Neural progenitor cell (in vitro differentiated cells): ENCODE measurements at regions not wholly inside any gene's neighbourhood (a gene's known extent, or its start where the extent isn't known, plus 50 kb on each side); places are given as distances from the start of the nearest gene placed in this dataset.
"Not testable (repeated sequence)": the region's sequence is repeated elsewhere in the genome, so short reads cannot be mapped to it uniquely, and the experiment has no call there.

Experiments
- DNase-seq: peaks from one replicate; pipeline ENCODE4 v3.0.0-alpha.2; 2016; ENCODE audit warnings: low spot score
- H2AFZ ChIP-seq: fragments of 200-600 bp; sonication (generic); replicated peaks from 2 replicates; pipeline ENCODE4 v1.6.1; 2016; ENCODE audit warnings: antibody characterized with exemption
- H3F3A ChIP-seq: fragments of 200-600 bp; sonication (generic); 2 replicates; pipeline ENCODE4 v1.6.1; 2016; ENCODE audit warnings: antibody characterized with exemption, low read depth
- H3K27ac ChIP-seq: fragments of 200-600 bp; sonication (generic); 2 replicates; pipeline ENCODE4 v1.5.1; 2016; ENCODE audit warnings: mild to moderate bottlenecking
- H3K27me3 ChIP-seq: fragments of 200-600 bp; sonication (generic); 2 replicates; pipeline ENCODE4 v1.6.1; 2016; ENCODE audit warnings: mild to moderate bottlenecking, moderate library complexity
- H3K36me3 ChIP-seq: fragments of 200-600 bp; sonication (generic); 2 replicates; pipeline ENCODE4 v1.5.1; 2016
- H3K4me1 ChIP-seq: fragments of 200-600 bp; sonication (generic); 2 replicates; pipeline ENCODE4 v1.6.1; 2016; ENCODE audit warnings: mixed run types
- H3K4me2 ChIP-seq: fragments of 200-600 bp; sonication (generic); 2 replicates; pipeline ENCODE4 v1.6.1; 2016
- H3K4me3 ChIP-seq: fragments of 200-600 bp; sonication (generic); 2 replicates; pipeline ENCODE4 v1.5.1; 2016
- H3K79me2 ChIP-seq: fragments of 200-600 bp; sonication (generic); 2 replicates; pipeline ENCODE4 v1.6.1; 2016; ENCODE audit warnings: low read depth
- H3K9ac ChIP-seq: fragments of 200-600 bp; sonication (generic); 2 replicates; pipeline ENCODE4 v1.6.1; 2016
- H3K9me3 ChIP-seq: fragments of 200-600 bp; sonication (generic); 2 replicates; pipeline ENCODE4 v1.5.1; 2016; ENCODE audit warnings: low read depth
- H4K20me1 ChIP-seq: fragments of 200-600 bp; sonication (generic); 2 replicates; pipeline ENCODE4 v1.6.1; 2016; ENCODE audit warnings: low read depth
- H3K27ac Mint-ChIP-seq: 3 replicates; pipeline ENCODE4 v1.8.0; 2021; ENCODE audit warnings: mixed read lengths
- H3K27me3 Mint-ChIP-seq: 2 replicates; pipeline ENCODE4 v1.8.0; 2022; ENCODE audit warnings: low read depth, mild to moderate bottlenecking, inconsistent platforms, moderate library complexity, mixed read lengths; ENCODE audit not compliant: insufficient read depth
- H3K36me3 Mint-ChIP-seq: 3 replicates; pipeline ENCODE4 v1.8.0; 2021; ENCODE audit warnings: mixed read lengths
- H3K4me1 Mint-ChIP-seq: 3 replicates; pipeline ENCODE4 v1.8.0; 2021; ENCODE audit warnings: mixed read lengths
- H3K4me3 Mint-ChIP-seq: 3 replicates; pipeline ENCODE4 v1.8.0; 2021; ENCODE audit warnings: mild to moderate bottlenecking, moderate library complexity, mixed read lengths
- H3K9me3 Mint-ChIP-seq: 3 replicates; pipeline ENCODE4 v1.8.0; 2020; ENCODE audit warnings: mixed read lengths
- EZH2 ChIP-seq: fragments of 200-600 bp; sonication (generic); IDR thresholded peaks from 2 replicates; pipeline ENCODE4 v1.6.1; 2017; ENCODE audit warnings: antibody characterized with exemption, mild to moderate bottlenecking, moderate library complexity
- EZH2phosphoT487 ChIP-seq: fragments of 200-600 bp; sonication (generic); IDR thresholded peaks from 2 replicates; pipeline ENCODE4 v1.6.1; 2017; ENCODE audit warnings: antibody characterized with exemption
- TF ChIP-seq, protein P1 (sequence below): fragments of 200-600 bp; sonication (generic); IDR thresholded peaks from 2 replicates; pipeline ENCODE4 v1.5.1; 2017; ENCODE audit warnings: antibody characterized with exemption, mild to moderate bottlenecking

DNA sequence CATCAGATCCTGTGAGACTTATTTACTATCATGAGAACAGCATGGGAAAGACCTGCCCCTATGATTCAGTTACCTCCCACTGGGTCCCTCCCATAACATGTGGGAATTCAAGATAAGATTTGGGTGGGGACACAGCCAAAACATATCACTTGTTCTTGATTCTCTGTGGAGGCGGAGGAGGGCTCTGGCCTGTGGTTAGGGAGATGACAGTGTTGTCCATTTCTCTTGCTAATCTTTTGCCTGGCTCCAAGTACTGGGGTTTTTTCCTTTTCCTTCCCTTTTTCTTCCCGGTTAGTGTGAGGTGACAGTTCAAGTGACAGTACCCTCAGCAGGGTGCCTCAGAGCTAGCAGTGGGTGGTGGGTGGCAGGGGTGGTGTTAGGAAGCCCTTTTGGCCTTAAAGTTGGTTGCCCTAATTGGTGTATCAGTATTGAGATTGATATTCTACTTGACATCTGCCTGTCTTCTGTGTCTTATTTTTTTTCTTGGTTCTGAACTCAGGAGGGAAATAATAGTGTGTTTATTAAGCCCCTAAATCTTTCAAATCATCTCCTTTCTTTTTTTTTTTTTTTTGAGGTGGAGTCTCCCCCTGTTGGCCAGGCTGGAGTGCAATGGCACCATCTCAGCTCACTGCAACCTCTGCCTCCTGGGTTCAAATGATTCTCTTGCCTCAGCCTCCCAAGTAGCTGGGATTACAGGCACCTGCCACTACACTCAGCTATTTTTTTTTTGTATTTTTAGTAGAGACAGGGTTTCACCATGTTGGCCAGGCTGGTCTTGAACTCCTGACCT, 192.0 kb downstream of the ASB1 start:
- not testable (repeated sequence) for H3K27ac ChIP-seq, H2AFZ ChIP-seq, H3K9ac ChIP-seq, H3K9me3 ChIP-seq, H4K20me1 ChIP-seq, H3F3A ChIP-seq, DNase-seq, H3K9me3 Mint-ChIP-seq, H3K79me2 ChIP-seq, H3K36me3 ChIP-seq, H3K27me3 Mint-ChIP-seq, H3K27ac Mint-ChIP-seq, H3K4me1 Mint-ChIP-seq, H3K4me3 ChIP-seq, H3K4me3 Mint-ChIP-seq, H3K36me3 Mint-ChIP-seq, H3K4me2 ChIP-seq, H3K27me3 ChIP-seq, H3K4me1 ChIP-seq
- TF ChIP-seq, protein P1, sequence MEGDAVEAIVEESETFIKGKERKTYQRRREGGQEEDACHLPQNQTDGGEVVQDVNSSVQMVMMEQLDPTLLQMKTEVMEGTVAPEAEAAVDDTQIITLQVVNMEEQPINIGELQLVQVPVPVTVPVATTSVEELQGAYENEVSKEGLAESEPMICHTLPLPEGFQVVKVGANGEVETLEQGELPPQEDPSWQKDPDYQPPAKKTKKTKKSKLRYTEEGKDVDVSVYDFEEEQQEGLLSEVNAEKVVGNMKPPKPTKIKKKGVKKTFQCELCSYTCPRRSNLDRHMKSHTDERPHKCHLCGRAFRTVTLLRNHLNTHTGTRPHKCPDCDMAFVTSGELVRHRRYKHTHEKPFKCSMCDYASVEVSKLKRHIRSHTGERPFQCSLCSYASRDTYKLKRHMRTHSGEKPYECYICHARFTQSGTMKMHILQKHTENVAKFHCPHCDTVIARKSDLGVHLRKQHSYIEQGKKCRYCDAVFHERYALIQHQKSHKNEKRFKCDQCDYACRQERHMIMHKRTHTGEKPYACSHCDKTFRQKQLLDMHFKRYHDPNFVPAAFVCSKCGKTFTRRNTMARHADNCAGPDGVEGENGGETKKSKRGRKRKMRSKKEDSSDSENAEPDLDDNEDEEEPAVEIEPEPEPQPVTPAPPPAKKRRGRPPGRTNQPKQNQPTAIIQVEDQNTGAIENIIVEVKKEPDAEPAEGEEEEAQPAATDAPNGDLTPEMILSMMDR: peak; percentile 38

DNA sequence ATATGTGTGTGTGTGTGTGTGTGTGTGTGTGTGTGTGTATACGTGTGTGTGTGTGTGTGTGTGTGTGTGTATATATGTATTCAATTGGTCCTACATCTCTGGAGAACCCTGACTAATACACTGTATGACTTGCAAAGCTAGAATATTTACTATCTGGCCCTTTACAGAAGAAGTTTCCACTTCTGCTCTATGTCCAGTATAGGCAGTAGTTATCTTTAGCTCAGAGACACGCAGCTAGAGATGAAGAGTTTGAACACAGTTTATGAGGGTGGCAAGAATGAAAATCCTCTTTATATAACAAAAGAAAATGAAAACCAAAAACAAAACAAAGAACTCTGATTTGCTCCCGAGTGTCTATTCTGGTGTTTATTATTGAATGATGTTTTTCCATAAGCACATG, 201.2 kb downstream of the ASB1 start:
- Histone ChIP-seq H3K4me3 (no peak overlapping the region), H3K9ac (no peak overlapping the region), H3F3A (no peaks in the 10 kb centered on the region), H4K20me1 (no peaks in the 10 kb centered on the region), H3K79me2 (no peaks in the 10 kb centered on the region), H3K4me1 (no peaks in the 10 kb centered on the region), H2AFZ (no peak overlapping the region), H3K27me3 (no peaks in the 10 kb centered on the region), H3K36me3 (no peaks in the 10 kb centered on the region), H3K9me3 (no peaks in the 10 kb centered on the region), H3K27ac (no peak overlapping the region), H3K4me2 (no peak overlapping the region)
- H3K9me3 Mint-ChIP-seq: peaks cover 6% of the 10 kb centered on the region
- H3K27me3 Mint-ChIP-seq: peaks cover 2% of the 10 kb centered on the region
- no peak for DNase-seq
- H3K36me3 Mint-ChIP-seq: no peaks in the 10 kb centered on the region
- H3K4me1 Mint-ChIP-seq: no peaks in the 10 kb centered on the region
- H3K4me3 Mint-ChIP-seq: no peak overlapping the region
- no peak overlapping the region for H3K27ac Mint-ChIP-seq
- TF ChIP-seq, protein P1: no peak
- TF ChIP-seq EZH2 (no peak), EZH2phosphoT487 (no peak)

DNA sequence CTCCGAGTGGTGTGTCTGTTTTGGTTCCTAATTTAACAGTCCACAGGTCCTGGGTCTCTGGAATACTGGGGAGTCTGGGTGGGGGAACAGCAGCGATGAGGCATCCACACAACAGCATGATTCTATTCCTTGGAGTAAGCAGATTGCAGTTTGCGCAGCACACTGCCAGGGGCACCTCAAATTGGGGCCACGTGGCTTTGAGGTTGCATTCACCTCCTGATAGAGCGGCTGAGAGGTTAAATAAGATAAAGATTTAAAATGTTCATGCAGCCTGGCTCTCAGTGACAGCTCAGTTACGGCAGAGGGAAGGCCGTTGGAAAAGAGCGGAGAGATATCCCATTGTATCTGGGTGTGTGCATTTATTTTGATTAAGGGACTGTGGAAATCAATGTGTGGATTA, 202.3 kb downstream of the ASB1 start:
- no peaks in the 10 kb centered on the region for H3K36me3 ChIP-seq
- Mint-ChIP-seq H3K27me3 (peaks cover 2% of the 10 kb centered on the region), H3K4me3 (no peak overlapping the region), H3K27ac (no peak overlapping the region), H3K9me3 (peaks cover 5% of the 10 kb centered on the region), H3K36me3 (no peaks in the 10 kb centered on the region), H3K4me1 (no peaks in the 10 kb centered on the region)
- no peaks in the 10 kb centered on the region for H3K4me1 ChIP-seq
- TF ChIP-seq, protein P1: no peak
- TF ChIP-seq EZH2 (no peak), EZH2phosphoT487 (no peak)
- no peak overlapping the region for H3K4me3 ChIP-seq
- H3K4me2 ChIP-seq: no peak overlapping the region
- no peaks in the 10 kb centered on the region for H3K79me2 ChIP-seq
- DNase-seq: no peak
- H3K27me3 ChIP-seq: no peaks in the 10 kb centered on the region
- H4K20me1 ChIP-seq: no peaks in the 10 kb centered on the region
- H3K9ac ChIP-seq: no peak overlapping the region
- no peak overlapping the region for H3K27ac ChIP-seq
- H3K9me3 ChIP-seq: no peaks in the 10 kb centered on the region
- no peak overlapping the region for H2AFZ ChIP-seq
- no peaks in the 10 kb centered on the region for H3F3A ChIP-seq
